HepG2 (cell line): ENCODE measurements at regions not wholly inside any gene's neighbourhood (a gene's known extent, or its start where the extent isn't known, plus 50 kb on each side); places are given as distances from the start of the nearest gene placed in this dataset.

ENCODE experiments used
- ATAC-seq: fragments of 200-7000 bp; cut with Tn5 transposase; 3 replicates; pipeline ENCODE4 v1.9.1; 2020; ENCODE audit warnings: mild to moderate bottlenecking, moderate library complexity
- BruUV-seq: library from RNA; stranded (reverse); fragments of 400-500 nt; replicated peaks from 2 replicates; lab custom pipeline; 2021; lab: Mats Ljungman, UMichigan
- CTCF ChIA-PET: fragments of 300-600 bp; formaldehyde crosslinking; extraction: SDS; loops from one replicate; lab custom pipeline; 2021; ENCODE audit warnings: low total read pairs, inconsistent platforms, low intra/inter-chr PET ratio; lab: Yijun Ruan, JAX
- POLR2A ChIA-PET: fragments of 350-600 bp; sonication (Branson Sonifier 250); formaldehyde crosslinking; loops from one replicate; lab custom pipeline; 2020; ENCODE audit warnings: antibody characterized with exemption, inconsistent platforms; lab: Yijun Ruan, JAX
- DNase-seq: peaks from one replicate; pipeline ENCODE4 v3.0.0-alpha.2; 2015; ENCODE audit warnings: low spot score
- FAIRE-seq: peaks from 3 replicates; lab custom pipeline; 2011; peaks lifted over from hg19 to GRCh38; lab: Jason Lieb, UNC
- H2AFZ ChIP-seq: one replicate; pipeline ENCODE4 v1.6.1; 2011; ENCODE audit warnings: low read length, inconsistent platforms
- H3K27ac ChIP-seq: fragments of 300-600 bp; 3 replicates; pipeline ENCODE4 v1.8.0; 2011; ENCODE audit warnings: mixed run types, mild to moderate bottlenecking, mixed read lengths, low read length, inconsistent platforms; ENCODE audit not compliant: insufficient read depth; ENCODE audit errors: extremely low read length
- H3K27me3 ChIP-seq, 2 experiments: fragments of 200-600 bp in 1 of 2; 2 replicates in 1 of 2; 3 replicates in 1 of 2; pipeline versions ENCODE4 v1.6.0 to v1.8.0; 2011; ENCODE audit warnings: low read length in 2 of 2, mild to moderate bottlenecking in 2 of 2, moderate library complexity in 2 of 2, inconsistent platforms in 1 of 2; ENCODE audit not compliant: insufficient read depth in 2 of 2, control insufficient read depth in 1 of 2
- H3K36me3 ChIP-seq, 2 experiments: fragments of 200-600 bp in 1 of 2; replicated peaks in 1 of 2; 2 replicates in 1 of 2; 3 replicates in 1 of 2; pipeline versions ENCODE4 v1.5.1 to v1.8.0; 2011; ENCODE audit warnings: low read length in 2 of 2, inconsistent platforms in 1 of 2; ENCODE audit not compliant: insufficient read depth in 2 of 2, control insufficient read depth in 1 of 2
- H3K4me1 ChIP-seq: 2 replicates; pipeline ENCODE4 v1.5.1; 2012; ENCODE audit warnings: low read length, inconsistent platforms; ENCODE audit not compliant: insufficient read depth
- H3K4me2 ChIP-seq: 2 replicates; pipeline ENCODE4 v1.6.0; 2011; ENCODE audit warnings: low read depth, low read length, inconsistent platforms
- H3K4me3 ChIP-seq, 3 experiments: fragments of 200-600 bp in 1 of 3; sonication (generic), shearing (Covaris generic) in 1 of 3; replicated peaks in 1 of 3; 2 replicates each; pipeline ENCODE4 v1.5.1; 2011 to 2016; ENCODE audit warnings: low read length in 3 of 3, inconsistent platforms in 2 of 3, low read depth in 2 of 3, mild to moderate bottlenecking in 2 of 3, control low read depth in 1 of 3, mixed read lengths in 1 of 3; ENCODE audit not compliant: insufficient read depth in 1 of 3
- H3K79me2 ChIP-seq: one replicate; pipeline ENCODE4 v1.6.1; 2011; ENCODE audit warnings: low read length, inconsistent platforms; ENCODE audit not compliant: insufficient read depth
- H3K9ac ChIP-seq: 2 replicates; pipeline ENCODE4 v1.6.0; 2011; ENCODE audit warnings: mild to moderate bottlenecking, low read depth, low read length, inconsistent platforms; ENCODE audit not compliant: insufficient read depth
- H3K9me3 ChIP-seq: 2 replicates; pipeline ENCODE4 v1.5.1; 2012; ENCODE audit warnings: mild to moderate bottlenecking, low read length
- H4K20me1 ChIP-seq: 2 replicates; pipeline ENCODE4 v1.6.0; 2011; ENCODE audit warnings: inconsistent platforms, mild to moderate bottlenecking, low read length, moderate library complexity; ENCODE audit not compliant: insufficient read depth
- ATF1 ChIP-seq: IDR thresholded peaks from 2 replicates; pipeline ENCODE4 v1.6.1; 2016; ENCODE audit warnings: mild to moderate bottlenecking, control low read depth
- CEBPB ChIP-seq: IDR thresholded peaks from 2 replicates; pipeline ENCODE4 v1.6.1; 2011; ENCODE audit warnings: low read depth, low read length, improper control_type of control experiment, borderline replicate concordance
- CEBPG ChIP-seq: IDR thresholded peaks from 2 replicates; pipeline ENCODE4 v1.6.1; 2016
- KDM3A ChIP-seq: IDR thresholded peaks from 2 replicates; pipeline ENCODE4 v1.6.1; 2018; ENCODE audit warnings: low read depth, missing compliant biosample characterization
- NFYB ChIP-seq: sonication (generic); formaldehyde crosslinking; IDR thresholded peaks from 2 replicates; pipeline ENCODE4 v1.4.0; 2020; ENCODE audit warnings: missing genetic modification reagents
- POLR2AphosphoS5 ChIP-seq: IDR thresholded peaks from 2 replicates; pipeline ENCODE4 v1.6.1; 2012; ENCODE audit warnings: low read depth, low read length
- THRA ChIP-seq: sonication (generic); formaldehyde crosslinking; IDR thresholded peaks from 2 replicates; pipeline ENCODE4 v1.4.0; 2020; ENCODE audit warnings: missing genetic modification reagents, borderline replicate concordance
- ZNF326 ChIP-seq: sonication (generic); formaldehyde crosslinking; IDR thresholded peaks from 2 replicates; pipeline ENCODE4 v1.4.0; 2020; ENCODE audit warnings: missing genetic modification reagents, borderline replicate concordance
- WGBS: methylation state at CpG from one replicate; pipeline ENCODE4 v1.1.6; 2017; ENCODE audit warnings: low lambda C conversion rate; 5-methylcytosine and 5-hydroxymethylcytosine counted together
- in situ Hi-C: cut with HindIII; loops from 2 replicates; pipeline ENCODE4 v1.10.0; 2017; ENCODE audit warnings: low pct_unique_long_range_greater_than_20kb; ENCODE audit not compliant: extremely low pct_ligation_motif_present
- intact Hi-C: fragments of 100-400 bp; cut with micrococcal nuclease; formaldehyde crosslinking; loops from one replicate; pipeline ENCODE4 v1.10.0; 2022; ENCODE audit not compliant: unreplicated experiment
- small RNA-seq, 3 experiments: library from RNA; depleted of rRNA; stranded (forward); fragments of <200 nt; gene quantifications; one replicate each; pipeline ENCODE3, GENCODE V24; 2012; ENCODE audit warnings: low read depth in 2 of 3, low replicate concordance in 1 of 3; ENCODE audit not compliant: insufficient read length in 3 of 3, insufficient read depth in 2 of 3

DNA sequence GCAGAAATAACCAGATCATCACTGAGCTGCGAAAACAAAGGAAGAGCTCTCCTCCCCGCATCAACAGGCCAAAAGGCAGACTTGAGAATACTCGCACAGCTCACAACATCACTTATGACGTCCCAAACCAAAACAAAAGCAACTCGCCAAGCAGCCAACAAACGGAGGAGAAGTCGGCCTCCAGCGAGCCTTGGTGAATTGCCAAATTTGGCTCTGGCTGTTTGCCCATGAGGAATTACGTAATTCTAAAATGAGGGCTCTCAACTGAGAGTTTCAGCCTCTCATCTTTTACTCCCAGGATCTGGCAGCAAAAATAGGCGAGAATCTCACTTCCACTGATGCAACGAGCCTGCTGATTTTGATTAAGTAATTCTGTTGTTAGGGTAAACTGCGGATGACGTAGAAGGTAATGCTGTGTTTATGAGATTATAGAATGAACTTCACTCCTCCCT lies 51.7 kb upstream of the SEMA6A start:
- no peak for ATAC-seq
- no peak for FAIRE-seq
- 19% methylated on average over 13 of the region's 13 CpGs for WGBS
- H3K79me2 ChIP-seq, result no peaks in the 10 kb centered on the region
- CTCF ChIA-PET, result no interaction called here
- no peak overlapping the region for H3K4me3 ChIP-seq
- no peaks in the 10 kb centered on the region for H3K36me3 ChIP-seq
- BruUV-seq, result no TSS peak
- H3K27ac ChIP-seq, result no peak overlapping the region
- TF ChIP-seq NFYB (CRISPR knock-in tag) (no peak), ZNF326 (CRISPR knock-in tag) (no peak), POLR2AphosphoS5 (no peak), CEBPB (peak; percentile 31; the same call in 1 of the 2 replicates), CEBPG (CRISPR knock-in tag) (0 out of 2 replicates have a peak, but pooled peaks have one; percentile 14), THRA (CRISPR knock-in tag) (no peak), KDM3A (CRISPR knock-in tag) (no peak), ATF1 (no peak)
- POLR2A ChIA-PET, result no interaction called here
- H3K9me3 ChIP-seq, result no peaks in the 10 kb centered on the region
- H3K4me1 ChIP-seq, result no peaks in the 10 kb centered on the region
- in situ Hi-C loops (no loop called here), intact Hi-C loops (no loop called here)
- no peak overlapping the region for H3K9ac ChIP-seq
- no peak overlapping the region for H2AFZ ChIP-seq
- H4K20me1 ChIP-seq, result no peaks in the 10 kb centered on the region
- H3K27me3 ChIP-seq, result peaks cover 0 to 41% of the 10 kb centered on the region in 2 experiments; a peak in 3 of 5 replicates
- H3K4me2 ChIP-seq, result no peak overlapping the region
- DNase-seq, result no peak

Small RNAs in the stretch of these regions (small RNA-seq; reads per million reads assigned to genes)
- gene AC093534.1 (0 reads per million in 3 experiments), gene RNU7-34P (0.10 to 5.8 (median 1.6) reads per million in 3 experiments)
